T-cell (primary cell): ENCODE measurements at regions not wholly inside any gene's neighbourhood (a gene's known extent, or its start where the extent isn't known, plus 50 kb on each side); places are given as distances from the start of the nearest gene placed in this dataset.
"Not testable (repeated sequence)": the region's sequence is repeated elsewhere in the genome, so short reads cannot be mapped to it uniquely, and the experiment has no call there.

ENCODE experiments used
- ATAC-seq, 4 experiments: fragments of 200-7000 bp in 3 of 4; fragments of 150-1000 bp in 1 of 4; cut with Tn5 transposase; replicated peaks in 1 of 4; 1 replicate in 3 of 4; 2 replicates in 1 of 4; pipeline ENCODE4 v1.10.0; 2021; ENCODE audit warnings: moderate library complexity in 3 of 4, mild to moderate bottlenecking in 2 of 4, moderate number of reproducible peaks in 1 of 4
- CTCF ChIA-PET, 2 donors: fragments of 300-600 bp; sonication (Branson Sonifier 250); formaldehyde crosslinking; loops; one replicate each; lab custom pipeline; 2022; ENCODE audit warnings: antibody characterized with exemption in 2 of 2; lab: Charles Lee
- POLR2A ChIA-PET, 2 donors: fragments of 300-600 bp; sonication (Branson Sonifier 250); formaldehyde crosslinking; loops; one replicate each; lab custom pipeline; 2022; ENCODE audit warnings: antibody characterized with exemption in 2 of 2; lab: Charles Lee
- DNase-seq, 35 experiments: peaks; one replicate each; pipeline versions ENCODE4 v3.0.0 to v3.0.0-alpha.2; 2013 to 2023
- H3K27ac ChIP-seq: one replicate; pipeline ENCODE4 v1.5.1; 2013; ENCODE audit warnings: low read length
- H3K27me3 ChIP-seq, 2 experiments: replicated peaks in 1 of 2; 1 replicate in 1 of 2; 2 replicates in 1 of 2; pipeline versions ENCODE4 v1.6.1 to v1.7.0; 2013; ENCODE audit warnings: low read length in 1 of 2, mixed read lengths in 1 of 2; ENCODE audit not compliant: control insufficient read depth in 2 of 2, insufficient read depth in 2 of 2; ENCODE audit errors: extremely low read depth in 1 of 2
- H3K36me3 ChIP-seq, 2 donors: 1 replicate in 1 of 2; 2 replicates in 1 of 2; pipeline versions ENCODE4 v1.6.1 to v1.7.0; 2013; ENCODE audit warnings: low read length in 1 of 2; ENCODE audit not compliant: control insufficient read depth in 2 of 2, insufficient read depth in 1 of 2; ENCODE audit errors: extremely low read depth in 1 of 2
- H3K4me1 ChIP-seq, 2 experiments: 1 replicate in 1 of 2; 2 replicates in 1 of 2; pipeline versions ENCODE4 v1.6.1 to v1.7.0; 2013; ENCODE audit warnings: low read length in 2 of 2, mixed read lengths in 1 of 2; ENCODE audit not compliant: insufficient read depth in 2 of 2, control insufficient read depth in 1 of 2; ENCODE audit errors: extremely low read depth in 1 of 2
- H3K4me3 ChIP-seq, 2 donors: 1 replicate in 1 of 2; 2 replicates in 1 of 2; pipeline versions ENCODE4 v1.5.1 to v1.7.0; 2013; ENCODE audit warnings: mild to moderate bottlenecking in 2 of 2, low read length in 1 of 2, moderate library complexity in 1 of 2; ENCODE audit not compliant: control insufficient read depth in 1 of 2; ENCODE audit errors: extremely low read depth in 1 of 2
- H3K9me3 ChIP-seq: 2 replicates; pipeline ENCODE4 v1.7.0; 2013
- H3K27ac Mint-ChIP-seq, 2 donors: one replicate each; pipeline ENCODE4 v1.8.0; 2020 to 2021; ENCODE audit warnings: mild to moderate bottlenecking in 2 of 2, mixed read lengths in 2 of 2
- H3K27me3 Mint-ChIP-seq, 2 donors: one replicate each; pipeline ENCODE4 v1.8.0; 2021 to 2022; ENCODE audit warnings: mixed read lengths in 2 of 2
- H3K36me3 Mint-ChIP-seq: one replicate; pipeline ENCODE4 v1.8.0; 2021; ENCODE audit warnings: mixed read lengths
- H3K4me1 Mint-ChIP-seq, 3 donors: one replicate each; pipeline ENCODE4 v1.8.0; 2020 to 2022; ENCODE audit warnings: mixed read lengths in 3 of 3, mild to moderate bottlenecking in 1 of 3
- H3K4me3 Mint-ChIP-seq, 3 donors: one replicate each; pipeline ENCODE4 v1.8.0; 2020 to 2022; ENCODE audit warnings: mild to moderate bottlenecking in 3 of 3, mixed read lengths in 3 of 3, moderate library complexity in 3 of 3
- H3K9me3 Mint-ChIP-seq, 3 donors: one replicate each; pipeline ENCODE4 v1.8.0; 2020 to 2022; ENCODE audit warnings: mixed read lengths in 3 of 3
- WGBS: methylation state at CpG from one replicate; pipeline ENCODE4 v1.1.5; 2013; ENCODE audit warnings: missing lambda C conversion rate; ENCODE audit not compliant: insufficient coverage; 5-methylcytosine and 5-hydroxymethylcytosine counted together

- Mint-ChIP-seq H3K4me3 (no peak overlapping the region), H3K36me3 (no peaks in the 10 kb centered on the region), H3K27ac (no peak overlapping the region), H3K4me1 (no peaks in the 10 kb centered on the region), H3K9me3 (peaks cover 7 to 21% (median 8%) of the 10 kb centered on the region in 3 donors), H3K27me3 (no peaks in the 10 kb centered on the region)
- ChIA-PET POLR2A (no interaction called here), CTCF (no interaction called here)
- Histone ChIP-seq H3K9me3 (peaks cover 3% of the 10 kb centered on the region), H3K27ac (no peak overlapping the region), H3K36me3 (no peaks in the 10 kb centered on the region), H3K4me3 (no peak overlapping the region), H3K27me3 (no peaks in the 10 kb centered on the region), H3K4me1 (no peaks in the 10 kb centered on the region)
- DNase-seq (no peak), ATAC-seq (no peak)
Measured at GRCh38 chr9:22840641-22841040, 394.0 kb downstream of the DMRTA1 start.

GRCh38 chr9:22845243-22845642 lies 398.6 kb downstream of the DMRTA1 start:
- H3K4me3 ChIP-seq, H3K4me1 ChIP-seq, H3K36me3 ChIP-seq, H3K9me3 ChIP-seq, H3K4me1 Mint-ChIP-seq, CTCF ChIA-PET, POLR2A ChIA-PET, H3K27ac ChIP-seq, H3K27me3 Mint-ChIP-seq, H3K36me3 Mint-ChIP-seq, H3K4me3 Mint-ChIP-seq, H3K27me3 ChIP-seq, DNase-seq, H3K27ac Mint-ChIP-seq, ATAC-seq: not testable (repeated sequence)
- peaks cover 9 to 44% (median 34%) of the 10 kb centered on the region in 3 donors for H3K9me3 Mint-ChIP-seq
- WGBS = 86% methylated on average over 1 of the region's 1 CpG

- Mint-ChIP-seq H3K4me3 (no peak overlapping the region), H3K4me1 (no peaks in the 10 kb centered on the region), H3K27me3 (no peaks in the 10 kb centered on the region), H3K27ac (no peak overlapping the region), H3K36me3 (no peaks in the 10 kb centered on the region), H3K9me3 (peaks cover 22 to 27% (median 23%) of the 10 kb centered on the region in 3 donors)
- no peaks in the 10 kb centered on the region for H3K4me1 ChIP-seq
- no peak overlapping the region for H3K4me3 ChIP-seq
- ChIA-PET CTCF (no interaction called here), POLR2A (no interaction called here)
- H3K27ac ChIP-seq = no peak overlapping the region
- H3K36me3 ChIP-seq = no peaks in the 10 kb centered on the region
- ATAC-seq (no peak), DNase-seq (no peak)
- no peaks in the 10 kb centered on the region for H3K9me3 ChIP-seq
- no peaks in the 10 kb centered on the region for H3K27me3 ChIP-seq
Measured at GRCh38 chr9:22855980-22856379, 409.4 kb downstream of the DMRTA1 start.

- no peak overlapping the region for H3K4me3 ChIP-seq
- Mint-ChIP-seq H3K4me1 (no peaks in the 10 kb centered on the region), H3K27me3 (no peaks in the 10 kb centered on the region), H3K36me3 (no peaks in the 10 kb centered on the region), H3K9me3 (peaks cover 18 to 23% (median 22%) of the 10 kb centered on the region in 3 donors), H3K4me3 (no peak overlapping the region), H3K27ac (no peak overlapping the region)
- ATAC-seq = no peak
- no peaks in the 10 kb centered on the region for H3K36me3 ChIP-seq
- CTCF ChIA-PET = no interaction called here
- no CpG with 5 or more reads among the region's 1 CpG for WGBS
- no peaks in the 10 kb centered on the region for H3K27me3 ChIP-seq
- no peak overlapping the region for H3K27ac ChIP-seq
- DNase-seq = no peak
- H3K9me3 ChIP-seq = no peaks in the 10 kb centered on the region
- no peaks in the 10 kb centered on the region for H3K4me1 ChIP-seq
- POLR2A ChIA-PET = no interaction called here
Measured at GRCh38 chr9:22857316-22857715, 410.7 kb downstream of the DMRTA1 start.

- no peaks in the 10 kb centered on the region for H3K4me1 ChIP-seq
- H3K4me3 Mint-ChIP-seq = no peak overlapping the region
- ChIA-PET CTCF (no interaction called here), POLR2A (interaction anchor here in 1 of 2 donors (0.5 kb wide), 1 partner anchor 25 kb away, joined by 8 read pairs; no protein-coding TSS in a partner anchor)
- no peaks in the 10 kb centered on the region for H3K27me3 Mint-ChIP-seq
- no peak overlapping the region for H3K27ac ChIP-seq
- H3K27ac Mint-ChIP-seq = no peak overlapping the region
- H3K27me3 ChIP-seq = no peaks in the 10 kb centered on the region
- ATAC-seq = no peak
- H3K36me3 Mint-ChIP-seq = no peaks in the 10 kb centered on the region
- peaks cover 15 to 31% (median 23%) of the 10 kb centered on the region in 3 donors for H3K9me3 Mint-ChIP-seq
- no peaks in the 10 kb centered on the region for H3K36me3 ChIP-seq
- H3K4me1 Mint-ChIP-seq = no peaks in the 10 kb centered on the region
- no peak overlapping the region for H3K4me3 ChIP-seq
- no peak for DNase-seq
- no peaks in the 10 kb centered on the region for H3K9me3 ChIP-seq
- 90% methylated on average over 25 of the region's 25 CpGs for WGBS
Measured at GRCh38 chr9:22863106-22863505, 416.5 kb downstream of the DMRTA1 start.

GRCh38 chr9:22863736-22864135 lies 417.1 kb downstream of the DMRTA1 start:
- no peak for ATAC-seq
- no peaks in the 10 kb centered on the region for H3K9me3 ChIP-seq
- DNase-seq = no peak
- H3K27ac ChIP-seq = no peak overlapping the region
- CTCF ChIA-PET = no interaction called here
- H3K4me3 ChIP-seq = no peak overlapping the region
- WGBS = no CpG with 5 or more reads among the region's 1 CpG
- no peak overlapping the region for H3K27ac Mint-ChIP-seq
- H3K9me3 Mint-ChIP-seq = peaks cover 15 to 28% (median 20%) of the 10 kb centered on the region in 3 donors
- no peak overlapping the region for H3K4me3 Mint-ChIP-seq
- no peaks in the 10 kb centered on the region for H3K36me3 Mint-ChIP-seq
- no peaks in the 10 kb centered on the region for H3K4me1 Mint-ChIP-seq
- no peaks in the 10 kb centered on the region for H3K27me3 Mint-ChIP-seq
- no peaks in the 10 kb centered on the region for H3K4me1 ChIP-seq
- POLR2A ChIA-PET = no interaction called here
- H3K36me3 ChIP-seq = no peaks in the 10 kb centered on the region
- no peaks in the 10 kb centered on the region for H3K27me3 ChIP-seq

GRCh38 chr9:22893196-22893843 lies 446.7 kb downstream of the DMRTA1 start:
- H3K36me3 Mint-ChIP-seq = no peaks in the 10 kb centered on the region
- WGBS = 88% methylated on average over 1 of the region's 4 CpGs
- Histone ChIP-seq H3K27me3 (no peaks in the 10 kb centered on the region), H3K36me3 (no peaks in the 10 kb centered on the region), H3K4me3 (no peak overlapping the region), H3K27ac (no peak overlapping the region), H3K4me1 (no peaks in the 10 kb centered on the region), H3K9me3 (no peaks in the 10 kb centered on the region)
- no peaks in the 10 kb centered on the region for H3K4me1 Mint-ChIP-seq
- POLR2A ChIA-PET = no interaction called here
- H3K27ac Mint-ChIP-seq = no peak overlapping the region
- ATAC-seq = no peak
- CTCF ChIA-PET = interaction anchor here in 1 of 2 donors (0.7 kb wide), 1 partner anchor 63 kb away, joined by 3 read pairs; no protein-coding TSS in a partner anchor
- DNase-seq = no peak
- H3K9me3 Mint-ChIP-seq = peaks cover 4 to 8% (median 5%) of the 10 kb centered on the region in 3 donors
- no peak overlapping the region for H3K4me3 Mint-ChIP-seq
- no peaks in the 10 kb centered on the region for H3K27me3 Mint-ChIP-seq
